Kidney glomerular epithelial cell (primary cell): ENCODE measurements at regions not wholly inside any gene's neighbourhood (a gene's known extent, or its start where the extent isn't known, plus 50 kb on each side); places are given as distances from the start of the nearest gene placed in this dataset.
"Not testable (repeated sequence)": the region's sequence is repeated elsewhere in the genome, so short reads cannot be mapped to it uniquely, and the experiment has no call there.

ENCODE experiments used
- DNase-seq: peaks from one replicate; lab custom pipeline; 2025; lab: John Stamatoyannopoulos, UW

DNA sequence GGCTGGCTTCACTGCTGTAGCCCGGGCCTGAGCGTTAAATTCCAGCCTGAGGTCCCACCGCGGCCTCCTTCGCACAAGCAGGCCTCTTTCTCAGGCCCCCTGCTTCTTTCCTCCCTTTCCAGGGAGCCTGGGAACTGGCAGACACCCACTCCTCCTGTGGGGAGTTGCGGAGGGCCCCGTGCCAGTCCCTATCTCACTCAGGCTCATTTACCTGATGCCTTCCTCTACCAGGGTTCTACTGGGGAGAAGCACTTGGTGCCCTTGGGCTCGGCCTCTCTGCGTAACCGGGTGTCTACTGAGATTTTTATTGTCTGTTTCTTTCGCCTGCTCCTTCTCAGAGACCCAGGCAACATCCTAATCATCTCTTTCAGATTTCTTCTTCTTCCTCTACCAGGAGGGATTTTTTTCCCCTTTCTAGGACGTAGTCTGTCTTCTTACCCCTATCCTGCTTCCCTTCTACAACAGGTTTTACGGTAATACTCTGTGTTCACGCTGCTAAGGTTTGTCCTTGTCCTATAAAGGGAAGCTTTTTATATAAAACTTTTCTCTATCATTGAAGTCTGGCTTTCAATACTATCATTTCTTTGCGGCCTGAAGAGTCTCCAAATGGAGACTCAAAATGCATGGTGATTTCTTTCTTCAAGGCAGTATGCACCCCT lies 135.4 kb upstream of the GPR12 start:
- no peak for DNase-seq

DNA sequence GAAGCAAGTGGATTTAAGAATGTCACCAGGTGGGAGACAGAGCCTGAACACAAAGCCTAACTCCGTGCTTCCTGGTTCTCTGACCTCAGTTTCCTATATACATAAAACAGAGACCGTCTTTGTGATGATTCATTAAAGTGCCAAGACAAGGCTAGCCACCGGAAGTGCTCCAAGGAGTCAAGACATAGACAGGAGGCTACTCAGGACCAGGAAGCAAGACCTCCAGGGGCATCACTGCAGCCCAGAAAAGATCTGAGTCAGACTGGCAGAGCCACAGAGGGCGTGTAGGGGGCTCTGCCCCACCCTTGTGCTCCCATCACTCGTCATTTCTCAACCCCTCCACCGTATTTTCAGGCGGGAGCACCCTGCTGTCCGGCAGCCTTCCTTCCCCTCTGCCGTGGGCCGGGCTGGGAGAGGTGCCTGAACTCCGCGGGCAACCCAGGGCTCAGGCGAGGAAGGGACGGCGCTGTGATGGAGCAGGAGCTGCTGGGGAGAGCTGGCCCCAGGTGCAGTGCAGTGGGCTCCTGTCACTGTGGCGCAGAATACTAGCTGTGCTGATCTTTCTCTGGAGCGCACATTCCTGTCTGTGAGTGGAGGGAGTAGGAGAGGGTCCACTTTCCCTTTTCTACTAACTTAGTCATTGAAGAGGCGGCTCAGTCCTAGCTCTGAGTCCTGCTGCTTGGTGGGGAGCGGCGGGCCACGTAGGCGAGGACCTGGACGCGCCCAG lies 134.7 kb upstream of the GPR12 start:
- DNase-seq: no peak

DNA sequence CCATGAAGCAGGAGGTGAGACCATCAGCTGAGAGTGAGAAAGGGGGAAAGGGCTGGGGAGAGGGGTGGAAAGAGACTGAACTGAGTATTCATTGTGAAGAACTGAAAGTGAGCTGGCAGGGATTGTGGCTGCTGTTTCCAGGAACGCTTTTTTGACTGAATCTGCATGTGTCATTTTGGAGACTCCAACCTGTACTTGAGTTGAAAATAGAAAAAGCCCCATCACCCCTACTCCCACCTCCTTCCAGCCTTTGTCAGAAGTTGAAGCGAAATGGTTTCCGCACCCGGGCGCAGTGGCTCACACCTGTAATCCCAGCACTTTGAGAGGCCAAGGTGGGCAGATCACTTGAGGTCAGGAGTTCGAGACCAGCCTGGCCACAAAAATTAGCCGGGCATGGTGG lies 128.0 kb upstream of the GPR12 start:
- no peak for DNase-seq

DNA sequence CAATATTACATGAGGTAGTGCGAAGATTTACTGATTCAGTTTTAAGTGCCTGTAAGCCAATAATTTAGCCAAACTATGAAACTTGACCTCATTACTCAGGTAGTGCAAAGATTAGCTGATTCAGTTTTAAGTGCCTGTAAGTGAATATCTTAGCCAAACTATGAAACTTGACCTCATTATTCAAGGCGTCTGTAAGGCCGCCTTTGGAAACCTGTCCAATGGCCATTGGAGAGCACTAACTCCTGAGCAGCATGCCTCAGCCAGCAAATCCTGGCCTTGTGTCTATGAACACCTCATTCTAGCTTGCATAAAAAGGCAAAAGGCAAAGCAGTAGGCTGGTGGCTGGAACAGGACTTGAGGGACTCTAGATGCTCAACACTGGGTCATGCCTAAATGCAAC lies 127.0 kb upstream of the GPR12 start:
- DNase-seq: no peak

DNA sequence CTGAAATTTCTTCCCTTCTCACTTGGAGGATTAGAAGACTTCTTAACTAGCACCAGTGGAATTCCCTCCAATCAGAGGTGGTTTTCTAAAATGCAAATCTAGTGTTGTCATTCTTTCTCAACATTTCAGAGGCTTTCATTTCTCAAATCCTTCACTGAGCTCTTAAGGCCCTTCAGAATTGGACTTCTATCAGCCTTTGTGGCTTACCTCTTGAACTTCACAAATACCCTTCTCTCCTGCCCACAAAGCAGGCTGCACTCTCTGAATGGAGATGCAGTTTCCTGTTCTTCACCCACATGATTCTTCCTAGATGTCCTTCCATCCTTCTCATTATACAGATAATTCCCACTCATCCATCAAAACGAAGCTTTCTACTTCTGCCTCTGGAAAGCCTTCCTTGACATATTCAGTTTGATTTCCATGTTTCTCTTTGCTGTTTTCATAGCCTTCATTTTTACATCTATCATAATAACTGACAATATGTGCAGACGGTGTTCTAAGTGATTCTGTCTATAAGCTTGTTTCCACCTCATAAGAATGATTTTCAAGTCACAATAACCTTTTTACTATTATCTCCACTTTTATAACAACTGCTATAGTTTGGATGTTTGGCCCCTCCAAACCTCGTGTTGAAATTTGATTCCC lies 123.1 kb upstream of the GPR12 start:
- no peak for DNase-seq

DNA sequence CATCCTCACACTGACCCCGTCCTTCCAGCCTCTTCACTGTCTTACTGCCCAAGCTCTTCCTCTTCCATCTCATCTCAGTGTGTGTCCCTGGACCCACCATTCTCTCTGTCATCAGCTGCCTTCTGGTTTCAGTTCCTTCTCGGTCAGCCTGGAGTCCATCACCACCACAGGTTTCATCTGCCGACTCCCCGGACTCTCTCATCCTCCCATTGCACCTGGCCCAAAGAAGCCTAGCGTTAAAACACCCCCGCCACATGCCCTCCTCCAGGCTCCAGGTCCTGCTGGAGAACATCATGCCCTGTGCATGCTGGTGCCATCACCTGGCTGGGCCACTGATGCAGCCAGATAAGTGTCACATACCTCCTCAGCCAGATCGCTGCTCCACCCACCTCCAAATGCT lies 122.1 kb upstream of the GPR12 start:
- no peak for DNase-seq

DNA sequence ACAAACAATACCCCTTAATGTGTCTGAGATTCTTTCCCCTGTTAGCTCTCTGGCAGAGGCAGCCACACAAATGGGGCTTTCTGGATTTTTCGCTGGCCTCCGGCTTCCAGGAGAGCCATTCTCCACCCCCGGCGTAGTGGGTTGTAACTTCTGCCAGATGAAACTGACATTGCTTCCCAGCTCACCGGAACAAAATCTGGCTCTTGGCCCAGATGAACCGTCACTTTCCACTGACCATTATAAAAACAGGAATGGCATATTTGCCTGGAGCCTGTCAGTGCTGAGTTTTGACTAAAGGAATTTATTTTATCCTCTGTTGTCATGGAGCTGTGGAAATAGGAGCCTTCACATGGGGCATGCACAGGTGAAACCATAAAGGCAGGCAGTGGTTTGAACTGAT lies 120.6 kb upstream of the GPR12 start:
- DNase-seq: peak; percentile 65

DNA sequence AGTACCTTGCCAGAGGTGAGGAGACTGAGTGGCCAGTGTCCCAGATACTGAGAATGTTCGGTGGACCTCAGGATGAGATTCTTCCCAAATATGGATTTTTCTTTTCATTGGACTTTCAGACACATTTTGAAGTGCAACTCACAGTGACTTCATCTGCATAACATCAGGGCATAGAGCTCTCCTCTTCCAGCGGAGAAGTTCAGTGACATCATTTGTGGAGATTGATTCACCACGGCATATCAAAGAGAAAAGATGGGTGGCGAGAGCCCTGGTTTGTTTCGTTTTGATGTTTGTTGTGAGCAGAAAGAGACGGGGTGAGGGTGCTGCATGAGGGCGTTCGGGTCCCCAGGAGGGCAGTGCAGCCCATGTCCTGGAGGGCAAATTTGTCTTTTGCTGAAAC lies 120.1 kb upstream of the GPR12 start:
- DNase-seq: no peak

DNA sequence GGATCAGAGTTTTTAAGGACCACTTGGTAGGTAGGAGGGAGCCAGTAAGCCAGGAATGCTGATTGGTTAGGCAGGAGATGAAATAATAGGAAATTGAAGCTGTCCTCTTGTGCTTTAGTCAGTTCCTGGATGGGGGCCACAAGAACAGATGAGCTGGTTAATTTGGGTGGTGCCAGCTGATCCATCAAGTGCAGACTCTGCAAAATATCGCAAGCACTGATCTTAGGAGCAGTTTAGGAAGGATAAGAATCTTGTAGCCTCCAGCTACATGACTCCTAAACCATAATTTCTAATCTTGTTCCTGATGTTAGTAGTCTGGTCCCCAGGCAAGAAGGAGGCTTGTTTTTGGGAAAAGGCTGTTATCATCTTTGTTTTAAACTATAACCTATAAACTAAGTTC lies 117.9 kb upstream of the GPR12 start:
- DNase-seq: no peak

DNA sequence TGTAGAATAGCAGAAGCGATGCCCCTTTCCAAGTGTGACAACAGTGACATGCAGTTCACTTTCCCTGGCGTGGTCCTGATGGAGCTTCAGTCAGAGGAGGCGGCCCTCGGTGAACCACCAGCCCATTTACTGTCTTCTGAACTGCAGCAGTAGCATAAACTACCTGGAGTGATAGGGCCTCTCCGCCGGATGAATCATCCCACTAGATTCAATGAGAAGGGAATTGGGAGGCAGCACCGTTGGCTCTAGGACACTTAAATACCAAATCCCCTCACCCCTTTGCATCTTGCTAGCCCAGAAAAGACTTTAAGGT lies 112.8 kb upstream of the GPR12 start:
- DNase-seq: no peak

DNA sequence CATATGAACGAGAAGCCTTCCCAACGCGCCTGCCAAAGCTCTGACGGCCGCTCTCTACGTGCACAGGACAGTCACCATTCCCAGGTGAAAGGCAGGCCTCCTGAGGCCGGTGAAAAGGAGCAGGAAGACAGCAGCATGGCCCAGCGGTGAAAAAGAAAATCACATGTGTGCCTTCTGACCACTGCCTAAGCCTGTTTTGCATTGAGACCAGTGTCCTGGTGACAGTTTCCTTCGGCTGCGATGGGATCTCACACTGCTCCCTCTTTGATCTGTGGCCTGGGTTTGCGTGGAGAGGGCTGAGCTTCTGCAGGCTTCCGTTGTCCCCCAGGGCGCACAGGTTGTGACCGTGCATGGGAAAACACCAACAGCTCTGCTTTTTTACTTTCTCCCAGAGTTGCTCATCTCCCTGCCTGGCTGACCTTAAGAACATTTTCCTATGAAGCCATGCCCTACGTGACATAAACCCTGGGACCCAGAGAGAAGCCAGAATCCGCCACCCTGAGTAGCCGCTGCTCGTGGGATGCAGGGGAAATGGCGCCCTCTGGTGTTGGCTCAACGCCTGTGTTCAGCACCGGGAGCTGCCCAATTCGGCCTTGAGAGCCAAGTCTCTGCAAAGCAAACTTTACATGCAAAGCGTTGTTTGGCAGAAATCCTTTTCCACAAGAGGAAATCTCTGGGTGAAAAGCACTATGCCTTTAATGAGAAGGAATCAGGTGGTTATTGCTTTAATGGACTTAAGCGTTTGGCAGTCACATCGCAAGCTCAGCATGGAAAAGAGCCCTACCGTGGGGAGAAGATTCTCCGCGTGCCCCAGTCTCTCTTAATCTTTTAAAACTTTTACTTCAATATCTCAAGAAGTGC lies 112.2 kb upstream of the GPR12 start:
- DNase-seq: peak; percentile 17

DNA sequence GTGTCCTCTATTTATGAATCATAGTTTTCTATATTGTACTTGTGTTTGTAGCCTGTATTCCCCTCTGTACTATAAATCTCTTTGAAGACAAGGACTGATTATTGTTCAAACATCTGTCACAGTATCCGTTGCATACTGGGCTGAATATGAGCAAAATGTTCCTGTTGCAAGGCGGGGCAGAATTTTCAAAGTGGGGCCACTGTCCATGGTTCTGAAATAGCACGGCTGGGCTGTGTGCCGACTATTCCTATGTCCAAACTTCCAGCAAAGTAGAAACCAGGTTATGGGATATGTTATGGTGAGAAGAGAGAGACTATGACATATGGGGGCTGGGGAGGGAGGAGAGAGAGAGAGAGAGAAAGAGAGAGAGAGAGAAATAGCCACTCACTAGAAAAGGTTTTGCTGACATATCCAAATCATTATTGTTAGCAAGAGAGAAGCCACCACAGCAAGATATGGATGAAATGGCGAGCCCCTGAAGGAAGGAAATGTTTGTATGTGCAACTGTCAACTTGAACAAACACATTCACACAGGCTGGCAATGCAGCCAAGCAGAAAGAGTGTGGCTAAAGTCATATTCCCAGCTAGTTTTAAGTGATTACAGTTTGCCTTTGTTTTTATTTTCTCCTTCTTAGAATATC lies 107.0 kb upstream of the GPR12 start:
- peak; percentile 1 for DNase-seq

DNA sequence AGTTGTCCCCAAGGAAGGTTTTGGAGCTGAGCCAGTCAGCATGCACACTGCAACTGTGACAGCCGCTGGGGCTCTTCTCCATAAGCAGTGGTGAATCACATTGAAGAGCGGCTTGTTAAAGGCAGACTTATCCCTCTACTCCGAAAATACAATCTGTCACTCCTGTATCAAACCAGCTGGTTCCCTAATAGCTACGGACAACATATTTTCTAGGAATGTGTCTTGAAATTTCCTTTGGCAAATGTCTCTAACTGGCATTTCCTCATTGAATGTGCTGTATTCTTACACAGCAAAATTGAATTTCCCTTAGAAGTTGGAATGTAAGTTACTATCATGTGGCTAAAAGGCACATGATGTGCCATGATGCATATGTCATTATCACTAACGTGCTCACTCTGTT lies 104.0 kb upstream of the GPR12 start:
- DNase-seq: no peak

DNA sequence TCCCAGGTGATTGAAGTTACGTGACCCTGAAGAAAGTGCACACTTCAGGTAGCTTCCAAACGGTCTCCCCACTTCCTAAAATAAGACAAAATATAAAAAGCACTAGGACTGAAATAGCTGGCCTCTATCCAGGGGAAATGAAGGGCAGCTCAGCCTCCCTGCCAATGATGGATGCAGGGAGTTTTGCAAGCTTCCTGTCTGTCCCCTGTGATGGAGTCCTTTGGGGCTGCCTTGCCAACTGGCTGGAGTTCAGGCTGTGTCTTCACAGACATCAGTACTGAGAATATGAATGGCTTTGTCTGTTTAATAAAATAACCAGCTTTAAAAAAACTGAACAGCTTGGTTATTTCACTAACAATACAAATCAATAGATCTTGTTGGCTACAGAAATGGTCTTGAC lies 101.4 kb upstream of the GPR12 start:
- DNase-seq: no peak

DNA sequence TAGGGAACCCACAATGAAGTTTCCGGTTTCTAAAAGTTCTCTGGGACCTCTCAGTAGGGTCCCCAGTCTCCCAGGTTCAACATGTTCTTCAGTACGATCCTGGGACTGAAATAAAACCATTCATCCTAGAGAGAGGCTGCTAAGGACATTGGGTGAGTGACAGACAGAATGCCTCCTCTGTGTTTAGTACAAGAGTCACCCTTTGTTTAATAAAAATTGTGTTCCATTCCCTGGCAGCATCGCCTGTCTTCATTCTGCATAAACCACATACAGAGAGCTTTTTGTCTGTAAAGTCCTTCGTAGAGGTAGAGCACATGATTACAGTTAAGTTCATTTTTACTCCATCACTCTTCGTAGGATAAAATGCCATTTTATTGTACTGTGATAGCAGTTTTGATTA lies 95.3 kb upstream of the GPR12 start:
- no peak for DNase-seq

DNA sequence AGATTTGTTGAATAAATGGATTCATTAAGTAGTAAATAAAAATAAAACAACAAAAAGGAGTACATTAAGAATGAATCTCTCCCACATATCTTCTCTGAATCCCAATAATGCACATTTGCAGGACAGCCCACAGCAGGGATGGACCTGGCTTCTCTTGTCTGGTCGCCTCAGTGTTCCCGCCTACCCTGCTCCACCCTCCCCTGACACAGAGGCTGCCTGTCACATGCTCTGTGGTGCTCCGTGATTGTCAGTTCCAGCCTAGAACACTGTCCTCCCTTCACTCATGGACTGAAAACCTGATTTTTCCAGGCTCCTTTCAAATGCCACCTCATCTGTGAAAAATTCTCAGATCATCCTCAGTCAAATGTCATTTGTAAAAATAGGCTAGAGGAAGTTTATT lies 94.5 kb upstream of the GPR12 start:
- no peak for DNase-seq

DNA sequence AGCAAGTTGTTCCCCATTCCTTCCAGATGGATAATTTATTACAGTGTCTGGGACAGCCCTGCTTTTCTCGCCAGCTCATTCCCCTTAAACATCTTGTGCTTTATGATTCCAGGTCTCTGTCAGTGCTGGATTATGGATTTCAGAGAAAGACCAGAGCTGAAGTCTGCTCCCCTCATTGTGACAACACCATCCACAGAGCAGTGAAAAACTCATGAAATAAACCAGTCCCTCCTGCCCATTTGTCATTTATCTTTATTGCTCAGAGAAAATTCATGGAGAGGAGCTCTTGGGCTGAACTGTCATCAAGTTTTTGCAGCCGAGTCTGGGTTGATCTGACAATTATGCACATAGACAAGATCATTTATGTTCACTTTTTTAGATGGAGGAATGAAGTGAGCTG lies 92.7 kb upstream of the GPR12 start:
- DNase-seq: no peak

DNA sequence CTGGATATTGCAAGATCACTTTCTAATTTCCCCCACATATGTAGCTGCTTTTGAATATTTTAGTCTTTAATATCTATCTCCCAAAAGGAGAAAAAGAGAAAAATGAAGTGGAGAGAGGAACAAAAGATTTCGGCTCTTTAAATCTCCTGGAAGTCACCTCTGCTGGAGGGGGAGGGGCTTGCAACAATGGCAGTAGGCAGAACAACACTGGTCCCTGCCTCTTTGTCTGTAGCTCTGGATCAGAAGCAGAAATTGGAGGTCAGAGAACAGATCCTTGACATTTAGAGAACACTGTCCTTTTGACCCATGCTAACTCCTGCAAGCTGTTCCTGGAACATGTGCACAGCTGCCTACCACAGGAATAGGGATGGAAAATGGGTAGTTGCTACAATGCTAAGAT lies 86.7 kb upstream of the GPR12 start:
- DNase-seq: no peak

DNA sequence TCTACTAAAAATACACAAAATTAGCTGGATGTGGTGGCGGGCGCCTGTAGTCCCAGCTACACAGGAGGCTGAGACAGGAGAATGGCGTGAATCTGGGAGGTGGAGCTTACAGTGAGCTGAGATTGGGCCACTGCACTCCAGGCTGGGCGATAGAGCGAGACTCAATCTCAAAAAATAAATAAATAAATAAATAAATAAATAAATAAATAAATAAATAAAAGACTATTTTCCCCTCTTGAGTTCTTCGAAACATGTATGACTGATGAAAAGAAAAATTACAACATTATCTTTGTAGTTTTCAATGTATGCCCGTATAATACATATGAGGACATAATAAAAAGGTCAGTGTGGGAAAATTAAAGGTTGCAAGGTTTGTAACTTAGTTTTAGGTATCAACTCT lies 84.5 kb upstream of the GPR12 start:
- DNase-seq: not testable (repeated sequence)

DNA sequence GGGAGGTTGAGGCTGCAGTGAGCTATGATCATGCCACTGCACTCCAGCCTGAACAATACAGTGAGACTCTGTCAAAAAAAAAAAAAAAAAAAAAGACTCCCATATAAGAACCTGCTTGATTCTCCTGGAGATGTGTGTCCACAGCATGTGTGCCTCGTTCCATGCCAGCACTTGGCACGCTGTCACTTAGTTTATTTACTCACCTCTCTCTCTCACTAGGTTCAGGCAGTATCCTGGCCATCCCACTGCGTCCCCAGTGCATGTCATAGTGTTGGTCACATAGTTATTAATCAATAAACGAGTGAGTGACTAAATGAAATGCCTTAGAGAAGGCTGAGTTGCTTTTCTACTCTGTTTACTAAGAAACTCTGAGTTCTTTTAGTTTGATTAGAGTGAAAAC lies 79.1 kb upstream of the GPR12 start:
- no peak for DNase-seq

DNA sequence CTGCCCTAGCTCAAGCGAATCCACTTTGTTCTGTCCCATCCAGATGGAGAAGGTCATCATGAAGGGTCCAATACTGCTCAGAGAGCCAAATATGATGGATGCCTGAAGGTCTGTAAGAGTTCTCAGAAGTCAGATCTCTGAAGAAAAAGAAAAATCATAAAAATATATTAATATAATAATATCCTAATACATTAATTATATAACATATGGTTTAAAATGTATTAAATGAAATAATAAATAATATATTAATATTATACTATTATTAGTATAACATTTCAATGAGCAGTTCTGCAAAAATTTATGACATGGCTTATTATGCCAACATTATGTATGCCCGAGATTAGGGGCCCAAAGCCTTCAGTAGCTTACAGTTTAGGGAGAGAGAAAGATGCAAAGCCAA lies 78.2 kb upstream of the GPR12 start:
- DNase-seq: no peak

DNA sequence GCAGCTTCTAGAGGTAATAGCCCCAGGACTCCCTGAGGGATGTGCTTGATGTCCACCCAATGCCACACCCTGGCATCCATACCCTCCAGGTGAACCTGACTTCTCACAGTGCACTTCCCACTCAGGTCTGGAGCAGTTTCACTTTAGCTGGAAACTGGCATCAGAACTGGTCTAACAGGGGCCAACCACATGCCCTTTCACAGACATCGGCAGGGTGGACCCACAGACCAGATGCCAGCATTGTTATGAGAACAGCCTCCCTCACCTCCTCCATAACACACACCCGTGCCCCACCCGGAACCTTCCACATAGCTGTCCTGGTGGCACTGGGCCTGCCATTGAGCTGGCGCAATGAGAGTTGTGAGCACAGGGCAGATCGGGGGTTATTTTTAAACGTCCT lies 77.4 kb upstream of the GPR12 start:
- no peak for DNase-seq
